22Rv1 (cell line): ENCODE measurements at regions not wholly inside any gene's neighbourhood (a gene's known extent, or its start where the extent isn't known, plus 50 kb on each side); places are given as distances from the start of the nearest gene placed in this dataset.
A peak's percentile ranks its signal among the peaks of the same experiment; 100 is the strongest.

Experiments
- H3K27ac ChIP-seq: fragments of 450-650 bp; 2 replicates; pipeline ENCODE4 v1.5.1; 2017
- ZFX ChIP-seq: fragments of 450-650 bp; IDR thresholded peaks from 2 replicates; pipeline ENCODE4 v1.6.1; 2017; ENCODE audit warnings: antibody characterized with exemption, borderline replicate concordance
- TF ChIP-seq, protein P1 (sequence below): fragments of 450-650 bp; IDR thresholded peaks from 2 replicates; pipeline ENCODE4 v1.5.1; 2017; ENCODE audit warnings: mild to moderate bottlenecking

DNA sequence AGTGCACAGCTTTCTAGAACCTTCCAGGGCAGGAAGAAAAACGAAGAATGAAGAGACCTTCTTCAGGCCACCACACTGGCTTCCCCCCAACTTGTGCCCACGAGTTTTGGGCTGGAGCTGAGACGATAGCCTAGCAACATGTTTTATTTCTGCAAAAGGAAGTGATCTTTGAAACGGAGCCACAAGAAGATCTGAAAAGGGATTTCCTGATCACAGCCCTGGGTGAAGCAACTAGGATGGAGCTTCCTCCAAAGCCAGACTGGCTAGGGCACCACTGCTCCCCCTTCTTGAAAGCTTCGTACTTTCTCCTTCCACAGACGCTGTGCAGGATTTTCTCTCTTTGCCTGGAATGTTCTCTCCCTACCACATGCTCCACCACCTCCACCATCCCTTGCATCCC lies 418.3 kb downstream of the MED13L start:
- no peak overlapping the region for H3K27ac ChIP-seq
- no peak for TF ChIP-seq ZFX
- TF ChIP-seq, protein P1, sequence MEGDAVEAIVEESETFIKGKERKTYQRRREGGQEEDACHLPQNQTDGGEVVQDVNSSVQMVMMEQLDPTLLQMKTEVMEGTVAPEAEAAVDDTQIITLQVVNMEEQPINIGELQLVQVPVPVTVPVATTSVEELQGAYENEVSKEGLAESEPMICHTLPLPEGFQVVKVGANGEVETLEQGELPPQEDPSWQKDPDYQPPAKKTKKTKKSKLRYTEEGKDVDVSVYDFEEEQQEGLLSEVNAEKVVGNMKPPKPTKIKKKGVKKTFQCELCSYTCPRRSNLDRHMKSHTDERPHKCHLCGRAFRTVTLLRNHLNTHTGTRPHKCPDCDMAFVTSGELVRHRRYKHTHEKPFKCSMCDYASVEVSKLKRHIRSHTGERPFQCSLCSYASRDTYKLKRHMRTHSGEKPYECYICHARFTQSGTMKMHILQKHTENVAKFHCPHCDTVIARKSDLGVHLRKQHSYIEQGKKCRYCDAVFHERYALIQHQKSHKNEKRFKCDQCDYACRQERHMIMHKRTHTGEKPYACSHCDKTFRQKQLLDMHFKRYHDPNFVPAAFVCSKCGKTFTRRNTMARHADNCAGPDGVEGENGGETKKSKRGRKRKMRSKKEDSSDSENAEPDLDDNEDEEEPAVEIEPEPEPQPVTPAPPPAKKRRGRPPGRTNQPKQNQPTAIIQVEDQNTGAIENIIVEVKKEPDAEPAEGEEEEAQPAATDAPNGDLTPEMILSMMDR, result no peak

DNA sequence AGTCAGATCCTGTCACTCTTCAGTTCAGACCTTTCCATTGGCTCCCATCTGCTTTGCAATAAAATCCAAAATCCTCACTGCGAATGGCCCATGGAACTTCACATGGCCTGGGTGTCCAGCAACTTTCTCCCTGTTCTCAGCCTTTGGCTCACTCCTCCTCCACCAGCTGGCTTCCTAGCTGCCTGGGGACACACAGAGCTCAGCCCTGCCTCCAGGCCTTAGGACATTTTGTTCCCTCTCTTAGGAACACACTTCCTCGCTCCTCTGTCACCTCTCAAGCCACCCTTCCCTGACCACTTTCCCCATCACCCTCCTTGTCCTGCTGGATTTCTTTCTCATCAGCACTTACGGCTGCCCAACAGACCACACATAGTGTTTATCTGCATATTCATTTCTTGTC lies 419.6 kb downstream of the MED13L start:
- no peak for TF ChIP-seq ZFX
- TF ChIP-seq, protein P1, result peak; percentile 5
- H3K27ac ChIP-seq, result no peak overlapping the region; the same call in 1 of the 2 replicates

DNA sequence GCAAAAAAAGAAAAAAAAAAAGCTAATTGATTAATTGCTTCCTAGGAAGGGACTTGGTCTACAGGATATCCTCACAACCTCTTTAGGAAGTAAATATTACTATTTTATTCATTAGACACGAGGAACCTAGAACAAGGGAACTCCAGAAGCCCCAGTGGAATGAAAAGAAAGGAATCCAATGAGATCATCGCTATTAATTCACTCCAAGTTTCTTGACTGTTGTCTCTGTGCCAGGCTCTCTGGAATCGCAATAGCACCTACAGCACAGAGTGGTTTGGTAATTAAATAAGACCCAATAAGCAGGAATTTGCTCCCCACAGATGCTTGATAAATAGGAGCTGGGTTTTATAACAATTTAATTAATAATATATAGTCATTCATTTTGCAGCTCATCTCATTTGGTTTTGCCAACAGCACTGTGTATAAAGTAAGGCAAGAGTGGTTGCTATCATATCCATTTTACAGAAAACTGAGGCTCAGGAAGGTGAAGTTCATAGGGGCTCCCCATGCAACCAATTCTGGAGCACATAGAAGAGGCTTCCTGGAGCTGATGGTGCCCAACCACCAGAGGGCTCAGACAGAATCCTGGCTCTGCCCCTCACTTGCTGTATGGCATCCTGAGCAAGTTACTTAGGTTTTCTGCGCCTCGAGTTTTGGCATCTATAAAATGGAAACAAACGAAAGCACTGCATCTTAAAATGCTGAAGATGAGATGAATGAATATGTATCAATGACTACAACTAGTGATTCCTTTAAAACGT lies 420.2 kb downstream of the MED13L start:
- no peak for TF ChIP-seq ZFX
- TF ChIP-seq, protein P1, result peak; percentile 39
- no peak overlapping the region; the same call in 1 of the 2 replicates for H3K27ac ChIP-seq

DNA sequence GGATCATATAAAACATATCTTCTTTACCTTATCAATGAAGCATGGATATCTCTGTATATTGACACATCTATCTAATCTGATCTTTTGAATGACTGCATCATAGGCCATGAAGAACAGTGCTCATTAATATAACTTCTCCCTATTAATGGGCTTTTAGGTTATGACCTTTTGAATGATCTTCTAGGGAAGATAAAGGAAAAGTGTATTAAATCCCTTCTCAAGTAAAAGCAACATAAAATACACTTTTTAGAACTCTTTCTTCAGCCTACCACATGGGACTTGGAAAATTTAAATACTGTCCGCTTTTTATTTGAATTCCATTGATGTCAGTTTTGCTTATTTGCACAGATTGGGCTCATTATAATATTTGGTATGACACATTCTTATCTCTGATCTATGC lies 425.4 kb downstream of the MED13L start:
- no peak overlapping the region for H3K27ac ChIP-seq
- no peak for TF ChIP-seq ZFX
- TF ChIP-seq, protein P1, result no peak

DNA sequence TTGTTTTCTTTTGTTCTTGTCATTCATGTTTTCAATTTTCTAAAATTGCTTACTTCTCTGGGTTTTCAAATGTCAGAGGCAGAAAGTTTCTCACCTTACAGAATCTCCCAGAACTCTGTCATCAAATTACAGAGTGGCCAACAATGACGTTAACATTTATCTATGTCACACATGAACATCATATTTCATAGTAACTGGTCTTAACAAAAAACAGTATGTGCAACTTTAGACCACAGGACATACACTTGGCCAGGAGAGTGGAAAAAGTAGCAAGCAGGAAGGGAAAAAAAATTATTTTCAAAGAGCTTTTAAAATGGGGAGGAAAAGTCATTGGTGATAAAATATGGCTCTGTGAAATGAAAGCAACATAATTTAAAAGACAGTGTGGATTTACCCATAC lies 426.5 kb downstream of the MED13L start:
- TF ChIP-seq ZFX, result no peak
- TF ChIP-seq, protein P1, result no peak
- H3K27ac ChIP-seq, result no peak overlapping the region

DNA sequence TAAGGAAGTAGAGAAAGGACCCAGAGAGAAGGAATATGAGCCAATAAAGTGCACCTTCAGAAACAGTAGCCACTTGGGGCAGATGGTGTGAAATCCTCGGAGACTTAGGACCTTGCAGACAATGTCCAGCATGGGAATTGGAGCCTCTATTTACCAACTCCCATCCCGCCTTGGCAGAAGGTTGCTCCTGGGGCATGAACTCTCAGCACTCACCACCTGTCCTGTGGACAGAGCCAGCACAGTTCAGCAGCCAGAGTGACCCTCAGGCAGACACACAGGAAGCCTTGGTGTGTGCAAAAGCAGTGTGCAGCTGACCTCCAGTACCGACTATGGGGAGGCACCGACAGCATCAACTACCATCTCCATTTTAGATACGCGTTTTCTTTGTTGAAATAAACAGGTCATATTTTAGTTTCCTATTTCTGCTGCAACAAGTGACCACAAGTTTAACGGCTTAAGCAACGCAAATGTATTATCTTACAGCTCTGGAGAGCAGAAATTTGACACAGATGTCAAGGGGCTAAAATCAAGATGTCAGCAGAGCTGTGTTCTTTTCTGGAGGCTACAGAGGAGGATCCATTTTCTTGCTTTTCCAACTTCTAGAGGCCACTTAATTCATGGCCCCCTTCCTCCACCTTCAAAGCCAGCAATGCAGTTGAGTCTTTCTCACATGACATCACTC lies 428.1 kb downstream of the MED13L start:
- H3K27ac ChIP-seq, result no peak overlapping the region
- no peak for TF ChIP-seq ZFX
- TF ChIP-seq, protein P1, result no peak

DNA sequence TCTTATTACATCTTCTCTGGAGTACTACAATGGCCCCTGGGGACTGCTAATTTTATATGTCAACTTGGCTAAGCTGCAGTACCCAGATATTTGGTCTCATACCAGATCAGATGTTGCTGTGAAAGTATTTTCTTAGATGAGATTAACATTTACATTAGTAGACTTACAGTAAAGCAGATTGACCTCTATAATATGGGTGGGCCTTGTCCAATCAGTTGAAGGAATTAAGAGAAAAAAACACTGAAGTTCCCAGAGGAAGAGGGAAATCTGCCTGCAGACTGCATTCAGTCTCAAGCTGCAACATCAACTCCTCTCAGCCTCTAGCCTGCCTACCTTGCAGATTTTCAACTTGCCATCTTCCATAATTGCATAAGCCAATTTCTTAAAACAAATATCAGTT lies 430.1 kb downstream of the MED13L start:
- TF ChIP-seq ZFX, result no peak
- TF ChIP-seq, protein P1, result no peak

More for the DNA sequence above, 430.1 kb downstream of the MED13L start:
- no peak overlapping the region for H3K27ac ChIP-seq
